ENCODE measurements at regions not wholly inside any gene's neighbourhood (a gene's known extent, or its start where the extent isn't known, plus 50 kb on each side); places are given as distances from the start of the nearest gene placed in this dataset.

GRCh38 chr15:97059281-97059680, 728.8 kb downstream of the NR2F2 start:
- no peak overlapping the region for H4K8ac ChIP-seq (ENCODE audit: low read depth, low read length)
- H4K91ac ChIP-seq (ENCODE audit: low read depth, low read length, poor library complexity), result no peak overlapping the region
- DNase-seq (ENCODE audit: low spot score), result no peak
- no peak overlapping the region for H2BK12ac ChIP-seq (ENCODE audit: low read length)
- no peak overlapping the region for H2AFZ ChIP-seq (ENCODE audit: low read length)
- H3K9ac ChIP-seq (ENCODE audit: low read depth, low read length, poor library complexity), result no peak overlapping the region
- H2AK5ac ChIP-seq (ENCODE audit: low read depth, low read length), result no peak overlapping the region
- H3K79me1 ChIP-seq (ENCODE audit: low read depth, low read length), result no peaks in the 10 kb centered on the region
- no peak overlapping the region for H3K23ac ChIP-seq (ENCODE audit: low read depth, low read length, poor library complexity)
- H3K18ac ChIP-seq (ENCODE audit: low read length), result no peak overlapping the region
- no peak overlapping the region for H3K4ac ChIP-seq (ENCODE audit: low read length)
- H3K27me3 ChIP-seq (ENCODE audit: control insufficient read depth in 3 of 3, insufficient read depth in 3 of 3, low read depth in 1 of 3, low read length in 3 of 3), result no peaks in the 10 kb centered on the region
- no peak overlapping the region for H3K4me2 ChIP-seq (ENCODE audit: insufficient read depth, low read length, poor library complexity, severe bottlenecking)
- H3K4me1 ChIP-seq (ENCODE audit: control insufficient read depth in 2 of 2, insufficient read depth in 1 of 2, low read depth in 1 of 2, low read length in 2 of 2), result peaks cover 0 to 4% of the 10 kb centered on the region in 2 donors
- H2BK15ac ChIP-seq (ENCODE audit: low read length), result no peak overlapping the region
- H3K4me3 ChIP-seq (ENCODE audit: low read length in 2 of 2), result no peak overlapping the region
- H2BK120ac ChIP-seq (ENCODE audit: low read depth, low read length), result no peak overlapping the region
- no peak overlapping the region for H2BK5ac ChIP-seq (ENCODE audit: low read length)
- H3K36me3 ChIP-seq (replicated peaks in 1 of 2; ENCODE audit: control insufficient read depth in 2 of 2, insufficient read depth in 2 of 2, low read length in 2 of 2), result no peaks in the 10 kb centered on the region
- no peak overlapping the region for H3K14ac ChIP-seq (ENCODE audit: low read length)
- peaks cover 0 to 4% of the 10 kb centered on the region in 2 donors for H3K9me3 ChIP-seq (replicated peaks in 1 of 2; ENCODE audit: control insufficient read depth in 2 of 2, insufficient read depth in 1 of 2, low read depth in 1 of 2, low read length in 2 of 2)
- no CpG with 5 or more reads among the region's 5 CpGs for WGBS, 2 donors (ENCODE audit: extremely low coverage in 2 of 2, insufficient read length in 2 of 2, insufficient replicate concordance in 1 of 2)
- no peak overlapping the region for H3K27ac ChIP-seq (replicated peaks; ENCODE audit: low read length)

DNA sequence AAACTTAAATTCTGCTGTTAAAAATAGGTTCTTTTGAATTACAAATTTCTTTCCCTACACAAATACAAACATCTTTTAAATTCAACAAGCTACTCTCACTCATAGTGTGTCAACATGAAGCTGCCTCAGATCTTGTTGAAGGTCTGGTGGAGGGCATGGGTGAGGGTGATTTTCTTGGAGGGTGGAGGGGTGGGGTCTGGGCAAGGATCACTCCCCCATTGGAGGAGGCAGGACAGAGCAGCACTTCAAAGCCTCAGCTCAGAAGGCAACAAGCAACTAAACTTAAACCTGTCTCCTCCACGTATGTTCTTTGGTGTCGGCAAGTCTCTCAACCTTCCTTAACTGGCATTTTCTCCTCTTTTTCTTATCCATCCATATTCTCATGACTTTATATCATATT, 730.9 kb downstream of the NR2F2 start:
- Histone ChIP-seq H2BK5ac (ENCODE audit: low read length) (no peak overlapping the region), H2AK5ac (ENCODE audit: low read depth, low read length) (no peak overlapping the region), H2BK120ac (ENCODE audit: low read depth, low read length) (no peak overlapping the region), H2BK12ac (ENCODE audit: low read length) (no peak overlapping the region), H3K27me3 (ENCODE audit: control insufficient read depth in 3 of 3, insufficient read depth in 3 of 3, low read depth in 1 of 3, low read length in 3 of 3) (no peaks in the 10 kb centered on the region), H3K9ac (ENCODE audit: low read depth, low read length, poor library complexity) (no peak overlapping the region), H3K27ac (replicated peaks; ENCODE audit: low read length) (no peak overlapping the region), H3K79me1 (ENCODE audit: low read depth, low read length) (no peaks in the 10 kb centered on the region), H3K4me1 (ENCODE audit: control insufficient read depth in 2 of 2, insufficient read depth in 1 of 2, low read depth in 1 of 2, low read length in 2 of 2) (peaks cover 0 to 4% of the 10 kb centered on the region in 2 donors), H3K4me2 (ENCODE audit: insufficient read depth, low read length, poor library complexity, severe bottlenecking) (no peak overlapping the region), H3K4me3 (ENCODE audit: low read length in 2 of 2) (no peak overlapping the region), H3K36me3 (replicated peaks in 1 of 2; ENCODE audit: control insufficient read depth in 2 of 2, insufficient read depth in 2 of 2, low read length in 2 of 2) (no peaks in the 10 kb centered on the region), H4K91ac (ENCODE audit: low read depth, low read length, poor library complexity) (no peak overlapping the region), H3K4ac (ENCODE audit: low read length) (no peak overlapping the region), H2BK15ac (ENCODE audit: low read length) (no peak overlapping the region), H3K23ac (ENCODE audit: low read depth, low read length, poor library complexity) (no peak overlapping the region), H3K14ac (ENCODE audit: low read length) (no peak overlapping the region), H3K9me3 (replicated peaks in 1 of 2; ENCODE audit: control insufficient read depth in 2 of 2, insufficient read depth in 1 of 2, low read depth in 1 of 2, low read length in 2 of 2) (peaks cover 0 to 4% of the 10 kb centered on the region in 2 donors), H2AFZ (ENCODE audit: low read length) (peak overlapping the region; percentile 15), H4K8ac (ENCODE audit: low read depth, low read length) (no peak overlapping the region), H3K18ac (ENCODE audit: low read length) (no peak overlapping the region)
- no peak for DNase-seq (ENCODE audit: low spot score)
- WGBS, 2 donors (ENCODE audit: extremely low coverage in 2 of 2, insufficient read length in 2 of 2, insufficient replicate concordance in 1 of 2), result no CpG with 5 or more reads among the region's 2 CpGs

GRCh38 chr15:97071668-97072067, 741.2 kb downstream of the NR2F2 start:
- Histone ChIP-seq H4K8ac (ENCODE audit: low read depth, low read length) (no peak overlapping the region), H3K18ac (ENCODE audit: low read length) (no peak overlapping the region), H3K4me1 (ENCODE audit: control insufficient read depth in 2 of 2, insufficient read depth in 1 of 2, low read depth in 1 of 2, low read length in 2 of 2) (no peaks in the 10 kb centered on the region), H2BK12ac (ENCODE audit: low read length) (no peak overlapping the region), H4K91ac (ENCODE audit: low read depth, low read length, poor library complexity) (no peak overlapping the region), H3K79me1 (ENCODE audit: low read depth, low read length) (no peaks in the 10 kb centered on the region), H2BK5ac (ENCODE audit: low read length) (no peak overlapping the region), H2AFZ (ENCODE audit: low read length) (no peak overlapping the region), H3K23ac (ENCODE audit: low read depth, low read length, poor library complexity) (no peak overlapping the region), H3K27me3 (ENCODE audit: control insufficient read depth in 3 of 3, insufficient read depth in 3 of 3, low read depth in 1 of 3, low read length in 3 of 3) (no peaks in the 10 kb centered on the region), H3K4ac (ENCODE audit: low read length) (no peak overlapping the region), H3K36me3 (replicated peaks in 1 of 2; ENCODE audit: control insufficient read depth in 2 of 2, insufficient read depth in 2 of 2, low read length in 2 of 2) (no peaks in the 10 kb centered on the region), H3K27ac (replicated peaks; ENCODE audit: low read length) (no peak overlapping the region), H2BK15ac (ENCODE audit: low read length) (no peak overlapping the region), H2AK5ac (ENCODE audit: low read depth, low read length) (no peak overlapping the region), H3K9me3 (replicated peaks in 1 of 2; ENCODE audit: control insufficient read depth in 2 of 2, insufficient read depth in 1 of 2, low read depth in 1 of 2, low read length in 2 of 2) (peaks cover 0 to 4% of the 10 kb centered on the region in 2 donors), H2BK120ac (ENCODE audit: low read depth, low read length) (no peak overlapping the region), H3K9ac (ENCODE audit: low read depth, low read length, poor library complexity) (no peak overlapping the region), H3K4me2 (ENCODE audit: insufficient read depth, low read length, poor library complexity, severe bottlenecking) (no peak overlapping the region), H3K4me3 (ENCODE audit: low read length in 2 of 2) (no peak overlapping the region), H3K14ac (ENCODE audit: low read length) (no peak overlapping the region)
- DNase-seq (ENCODE audit: low spot score), result no peak
- no CpG with 5 or more reads among the region's 4 CpGs for WGBS, 2 donors (ENCODE audit: extremely low coverage in 2 of 2, insufficient read length in 2 of 2, insufficient replicate concordance in 1 of 2)

DNA sequence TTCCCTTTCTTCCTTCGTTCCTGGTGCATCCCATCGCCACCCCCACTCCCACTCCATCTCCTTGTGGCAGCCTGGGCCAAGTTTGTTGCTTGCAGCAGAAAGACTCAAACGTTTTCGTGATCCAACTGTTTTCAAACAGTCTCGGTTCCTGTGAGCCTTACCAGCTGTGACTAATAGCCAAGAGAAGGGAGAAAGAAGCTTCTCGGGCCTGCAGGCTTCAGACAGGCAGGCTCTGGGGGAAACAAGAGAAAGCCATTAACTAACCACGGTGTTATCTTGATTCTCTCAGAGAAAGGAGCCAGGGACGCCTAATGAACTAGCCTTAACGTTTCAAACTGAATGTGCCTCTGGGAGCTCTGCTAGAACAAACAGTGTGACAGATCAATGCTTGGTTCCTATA, 742.0 kb downstream of the NR2F2 start:
- no peak overlapping the region for H2BK120ac ChIP-seq (ENCODE audit: low read depth, low read length)
- no peak overlapping the region for H2BK5ac ChIP-seq (ENCODE audit: low read length)
- H3K79me1 ChIP-seq (ENCODE audit: low read depth, low read length), result no peaks in the 10 kb centered on the region
- H4K91ac ChIP-seq (ENCODE audit: low read depth, low read length, poor library complexity), result no peak overlapping the region
- H3K14ac ChIP-seq (ENCODE audit: low read length), result no peak overlapping the region
- H2AFZ ChIP-seq (ENCODE audit: low read length), result peak overlapping the region; percentile 81
- no peaks in the 10 kb centered on the region for H3K27me3 ChIP-seq (ENCODE audit: control insufficient read depth in 3 of 3, insufficient read depth in 3 of 3, low read depth in 1 of 3, low read length in 3 of 3)
- H2BK15ac ChIP-seq (ENCODE audit: low read length), result peak overlapping the region; percentile 56
- H3K23ac ChIP-seq (ENCODE audit: low read depth, low read length, poor library complexity), result no peak overlapping the region
- peak overlapping the region; percentile 59 for H3K18ac ChIP-seq (ENCODE audit: low read length)
- no peaks in the 10 kb centered on the region for H3K36me3 ChIP-seq (replicated peaks in 1 of 2; ENCODE audit: control insufficient read depth in 2 of 2, insufficient read depth in 2 of 2, low read length in 2 of 2)
- no peak overlapping the region for H3K4me3 ChIP-seq (ENCODE audit: low read length in 2 of 2)
- H3K9me3 ChIP-seq (replicated peaks in 1 of 2; ENCODE audit: control insufficient read depth in 2 of 2, insufficient read depth in 1 of 2, low read depth in 1 of 2, low read length in 2 of 2), result peaks cover 0 to 4% of the 10 kb centered on the region in 2 donors
- no peak overlapping the region for H3K4ac ChIP-seq (ENCODE audit: low read length)
- WGBS, 2 donors (ENCODE audit: extremely low coverage in 2 of 2, insufficient read length in 2 of 2, insufficient replicate concordance in 1 of 2), result no CpG with 5 or more reads among the region's 9 CpGs
- no peaks in the 10 kb centered on the region for H3K4me1 ChIP-seq (ENCODE audit: control insufficient read depth in 2 of 2, insufficient read depth in 1 of 2, low read depth in 1 of 2, low read length in 2 of 2)
- H3K4me2 ChIP-seq (ENCODE audit: insufficient read depth, low read length, poor library complexity, severe bottlenecking), result no peak overlapping the region
- no peak for DNase-seq (ENCODE audit: low spot score)
- H2BK12ac ChIP-seq (ENCODE audit: low read length), result no peak overlapping the region
- no peak overlapping the region for H3K27ac ChIP-seq (replicated peaks; ENCODE audit: low read length)
- H4K8ac ChIP-seq (ENCODE audit: low read depth, low read length), result no peak overlapping the region
- H3K9ac ChIP-seq (ENCODE audit: low read depth, low read length, poor library complexity), result no peak overlapping the region
- H2AK5ac ChIP-seq (ENCODE audit: low read depth, low read length), result no peak overlapping the region
